Loucy (cell line): ENCODE measurements at regions not wholly inside any gene's neighbourhood (a gene's known extent, or its start where the extent isn't known, plus 50 kb on each side); places are given as distances from the start of the nearest gene placed in this dataset.
"Not testable (repeated sequence)": the region's sequence is repeated elsewhere in the genome, so short reads cannot be mapped to it uniquely, and the experiment has no call there.

Experiments
- H2AFZ ChIP-seq: fragments of 200-600 bp; sonication (generic); 2 replicates; pipeline ENCODE4 v1.6.0; 2016; ENCODE audit warnings: antibody characterized with exemption, mild to moderate bottlenecking, low read length, moderate library complexity
- H3F3A ChIP-seq: fragments of 200-600 bp; 2 replicates; pipeline ENCODE4 v1.6.0; 2016; ENCODE audit warnings: antibody characterized with exemption, low read depth, mild to moderate bottlenecking
- H3K27me3 ChIP-seq: fragments of 200-600 bp; sonication (generic); 2 replicates; pipeline ENCODE4 v1.6.1; 2014; ENCODE audit warnings: low read length, mild to moderate bottlenecking; ENCODE audit not compliant: insufficient read depth, poor library complexity, severe bottlenecking
- H3K36me3 ChIP-seq: fragments of 200-600 bp; sonication (generic); 2 replicates; pipeline ENCODE4 v1.6.1; 2016; ENCODE audit warnings: low read length; ENCODE audit not compliant: insufficient read depth
- H3K4me1 ChIP-seq: fragments of 200-600 bp; sonication (generic); 2 replicates; pipeline ENCODE4 v1.5.1; 2014; ENCODE audit warnings: low read length, mild to moderate bottlenecking; ENCODE audit not compliant: insufficient read depth, poor library complexity, severe bottlenecking
- H3K4me2 ChIP-seq: fragments of 200-600 bp; sonication (generic); 2 replicates; pipeline ENCODE4 v1.6.0; 2014; ENCODE audit warnings: antibody characterized with exemption, low read length, low read depth, mild to moderate bottlenecking; ENCODE audit not compliant: poor library complexity, severe bottlenecking
- H3K4me3 ChIP-seq: fragments of 200-600 bp; sonication (generic); 2 replicates; pipeline ENCODE4 v1.5.1; 2014; ENCODE audit warnings: low read length, mild to moderate bottlenecking, mixed read lengths; ENCODE audit not compliant: poor library complexity, severe bottlenecking
- H3K79me2 ChIP-seq: fragments of 200-600 bp; sonication (generic); 2 replicates; pipeline ENCODE4 v1.6.1; 2014; ENCODE audit warnings: low read length; ENCODE audit not compliant: insufficient read depth
- H3K9ac ChIP-seq: fragments of 200-600 bp; sonication (generic); 2 replicates; pipeline ENCODE4 v1.6.0; 2014; ENCODE audit warnings: mild to moderate bottlenecking, low read depth, low read length, moderate library complexity; ENCODE audit not compliant: poor library complexity, severe bottlenecking
- H3K9me2 ChIP-seq: fragments of 200-600 bp; sonication (generic); replicated peaks from 2 replicates; pipeline ENCODE4 v1.6.1; 2016; ENCODE audit warnings: low read depth, low read length, mixed read lengths
- H3K9me3 ChIP-seq: fragments of 200-600 bp; sonication (generic); 2 replicates; pipeline ENCODE4 v1.6.1; 2014; ENCODE audit warnings: mild to moderate bottlenecking, antibody characterized with exemption, low read length, low read depth; ENCODE audit not compliant: insufficient read depth
- H4K20me1 ChIP-seq: fragments of 200-600 bp; sonication (generic); 2 replicates; pipeline ENCODE4 v1.6.0; 2014; ENCODE audit warnings: antibody characterized with exemption, low read length, mild to moderate bottlenecking; ENCODE audit not compliant: insufficient read depth, poor library complexity, severe bottlenecking
- EZH2phosphoT487 ChIP-seq: fragments of 200-600 bp; IDR thresholded peaks from 2 replicates; pipeline ENCODE4 v1.6.1; 2018; ENCODE audit warnings: antibody characterized with exemption, mild to moderate bottlenecking, moderate library complexity, borderline replicate concordance
- TF ChIP-seq, protein P1 (sequence below): fragments of 200-600 bp; sonication (generic); conservative IDR thresholded peaks from 2 replicates; pipeline ENCODE4 v1.5.1; 2014; ENCODE audit warnings: mild to moderate bottlenecking, antibody characterized with exemption, low read length

GRCh38 chr1:187996780-187997179, 1168.0 kb downstream of the PLA2G4A start:
- H3K9me2 ChIP-seq, result no peaks in the 10 kb centered on the region
- TF ChIP-seq, protein P1, sequence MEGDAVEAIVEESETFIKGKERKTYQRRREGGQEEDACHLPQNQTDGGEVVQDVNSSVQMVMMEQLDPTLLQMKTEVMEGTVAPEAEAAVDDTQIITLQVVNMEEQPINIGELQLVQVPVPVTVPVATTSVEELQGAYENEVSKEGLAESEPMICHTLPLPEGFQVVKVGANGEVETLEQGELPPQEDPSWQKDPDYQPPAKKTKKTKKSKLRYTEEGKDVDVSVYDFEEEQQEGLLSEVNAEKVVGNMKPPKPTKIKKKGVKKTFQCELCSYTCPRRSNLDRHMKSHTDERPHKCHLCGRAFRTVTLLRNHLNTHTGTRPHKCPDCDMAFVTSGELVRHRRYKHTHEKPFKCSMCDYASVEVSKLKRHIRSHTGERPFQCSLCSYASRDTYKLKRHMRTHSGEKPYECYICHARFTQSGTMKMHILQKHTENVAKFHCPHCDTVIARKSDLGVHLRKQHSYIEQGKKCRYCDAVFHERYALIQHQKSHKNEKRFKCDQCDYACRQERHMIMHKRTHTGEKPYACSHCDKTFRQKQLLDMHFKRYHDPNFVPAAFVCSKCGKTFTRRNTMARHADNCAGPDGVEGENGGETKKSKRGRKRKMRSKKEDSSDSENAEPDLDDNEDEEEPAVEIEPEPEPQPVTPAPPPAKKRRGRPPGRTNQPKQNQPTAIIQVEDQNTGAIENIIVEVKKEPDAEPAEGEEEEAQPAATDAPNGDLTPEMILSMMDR, result no peak
- no peak for TF ChIP-seq EZH2phosphoT487
- H3K9ac ChIP-seq, result no peak overlapping the region
- H3K27me3 ChIP-seq, result no peaks in the 10 kb centered on the region
- no peaks in the 10 kb centered on the region for H3F3A ChIP-seq
- H3K36me3 ChIP-seq, result no peaks in the 10 kb centered on the region
- H3K4me1 ChIP-seq, result no peaks in the 10 kb centered on the region
- no peaks in the 10 kb centered on the region for H4K20me1 ChIP-seq
- H3K9me3 ChIP-seq, result no peaks in the 10 kb centered on the region
- no peaks in the 10 kb centered on the region for H3K79me2 ChIP-seq
- H3K4me2 ChIP-seq, result no peak overlapping the region
- H3K4me3 ChIP-seq, result no peak overlapping the region
- H2AFZ ChIP-seq, result no peak overlapping the region

- TF ChIP-seq, protein P1, result peak; percentile 41
- TF ChIP-seq EZH2phosphoT487, result no peak
- no peaks in the 10 kb centered on the region for H3F3A ChIP-seq
- H4K20me1 ChIP-seq, result no peaks in the 10 kb centered on the region
- no peaks in the 10 kb centered on the region for H3K36me3 ChIP-seq
- no peaks in the 10 kb centered on the region for H3K79me2 ChIP-seq
- no peaks in the 10 kb centered on the region for H3K9me2 ChIP-seq
- no peak overlapping the region for H3K4me2 ChIP-seq
- no peak overlapping the region for H3K4me3 ChIP-seq
- H3K9ac ChIP-seq, result no peak overlapping the region
- H2AFZ ChIP-seq, result peak overlapping the region; percentile 53; the same call in 1 of the 2 replicates
- H3K27me3 ChIP-seq, result no peaks in the 10 kb centered on the region
- H3K9me3 ChIP-seq, result no peaks in the 10 kb centered on the region
- no peaks in the 10 kb centered on the region for H3K4me1 ChIP-seq
Measured at GRCh38 chr1:187999973-188000372, 1171.2 kb downstream of the PLA2G4A start.

- H3K9me2 ChIP-seq, H3K36me3 ChIP-seq, H4K20me1 ChIP-seq, H3K79me2 ChIP-seq, H3K4me3 ChIP-seq, H3K9me3 ChIP-seq, H2AFZ ChIP-seq, H3F3A ChIP-seq, H3K9ac ChIP-seq, H3K27me3 ChIP-seq, H3K4me2 ChIP-seq: not testable (repeated sequence)
- peaks cover 12% of the 10 kb centered on the region for H3K4me1 ChIP-seq
Measured at GRCh38 chr1:188003687-188004086, 1174.9 kb downstream of the PLA2G4A start.

- Histone ChIP-seq H3K4me1 (peaks cover 12% of the 10 kb centered on the region), H3K9ac (no peak overlapping the region), H3K79me2 (no peaks in the 10 kb centered on the region), H3K9me2 (no peaks in the 10 kb centered on the region), H4K20me1 (no peaks in the 10 kb centered on the region), H3K4me2 (no peak overlapping the region), H3K27me3 (no peaks in the 10 kb centered on the region), H2AFZ (no peak overlapping the region), H3F3A (no peaks in the 10 kb centered on the region; the same call in 1 of the 2 replicates), H3K4me3 (no peak overlapping the region), H3K9me3 (no peaks in the 10 kb centered on the region), H3K36me3 (no peaks in the 10 kb centered on the region)
- TF ChIP-seq EZH2phosphoT487, result no peak
- TF ChIP-seq, protein P1, result no peak
Measured at GRCh38 chr1:188004849-188005248, 1176.1 kb downstream of the PLA2G4A start.
